ENCODE measurements at regions not wholly inside any gene's neighbourhood (a gene's known extent, or its start where the extent isn't known, plus 50 kb on each side); places are given as distances from the start of the nearest gene placed in this dataset.

DNA sequence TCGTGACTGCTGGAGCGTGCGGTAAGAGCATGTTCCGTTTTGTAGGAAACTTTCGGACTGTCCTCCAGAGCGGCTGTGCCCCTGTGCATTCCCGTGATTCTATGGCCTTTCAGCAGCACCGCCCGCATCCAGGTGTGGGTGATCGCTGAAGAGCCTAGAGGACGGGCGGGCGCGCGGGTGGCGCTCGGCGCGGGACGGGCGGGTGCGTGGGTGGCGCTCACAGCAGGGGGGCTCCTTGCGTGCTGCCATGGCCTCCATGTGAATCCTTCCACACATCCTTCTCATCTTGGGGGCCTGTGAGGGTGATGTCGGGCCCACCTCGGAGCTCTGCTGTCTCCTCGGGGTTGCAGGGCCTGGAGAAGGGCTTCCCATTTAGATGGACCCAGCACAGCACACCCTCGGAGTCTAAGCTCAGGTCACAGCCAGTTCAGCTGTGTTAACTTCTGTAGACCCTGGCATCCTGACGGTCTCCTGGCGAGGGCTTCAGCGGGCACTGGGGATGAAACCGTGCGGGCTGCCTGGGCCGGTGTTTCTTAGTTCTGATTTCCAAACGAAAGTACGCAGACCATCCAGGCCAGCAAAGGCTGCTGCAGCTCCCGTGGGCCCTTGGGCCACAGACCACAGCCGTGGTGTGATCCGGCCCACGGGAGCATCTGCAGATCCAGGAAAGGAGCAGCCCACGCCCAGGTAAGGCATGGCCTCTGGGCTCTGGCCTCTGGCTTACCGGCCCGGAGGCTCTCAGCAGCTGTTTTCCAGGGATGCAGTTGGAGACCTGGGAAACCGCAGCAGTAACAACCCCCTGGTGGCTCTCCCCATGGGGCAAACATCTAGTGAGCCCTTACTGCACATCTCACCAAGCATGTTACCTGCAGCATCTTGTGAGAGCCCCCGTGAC lies 339.4 kb downstream of the FOXL1 start:
- intact Hi-C loops (cut with DNase I): no loop called here
- no peak overlapping the region for H3K4me3 ChIP-seq (ENCODE audit: low read length)
- H3K9me3 ChIP-seq (ENCODE audit: control insufficient read depth, low read length): peaks cover 2% of the 10 kb centered on the region
- DNase-seq: no peak
- H3K4me1 ChIP-seq (ENCODE audit: control insufficient read depth, insufficient read depth, low read length): no peaks in the 10 kb centered on the region
- WGBS: 97% methylated on average over 45 of the region's 45 CpGs
- ATAC-seq: no peak
- no peak overlapping the region for H3K27ac ChIP-seq (ENCODE audit: low read length)
- no peaks in the 10 kb centered on the region for H3K27me3 ChIP-seq (ENCODE audit: control insufficient read depth, insufficient read depth)

DNA sequence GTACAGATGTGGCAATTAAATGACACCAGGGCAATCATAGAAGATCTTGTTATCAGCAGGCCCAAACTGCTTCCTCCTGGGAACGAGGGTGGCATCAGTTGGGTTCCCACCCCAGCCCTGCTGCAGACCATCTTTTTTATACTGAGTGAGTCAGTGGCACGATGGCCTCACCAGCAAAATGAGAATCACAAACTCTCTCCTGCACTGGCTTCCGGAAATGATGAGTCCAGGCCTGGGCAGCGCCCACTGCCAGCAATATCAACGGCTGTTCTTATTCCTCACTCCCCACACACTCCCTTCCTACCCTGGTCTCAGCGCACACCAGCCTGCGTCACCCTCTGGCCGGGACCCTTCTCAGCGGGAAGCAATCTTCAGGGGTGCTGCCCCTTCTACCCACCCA lies 340.3 kb downstream of the FOXL1 start:
- no peak overlapping the region for H3K27ac ChIP-seq (ENCODE audit: low read length)
- 91% methylated on average over 9 of the region's 9 CpGs for WGBS
- peaks cover 2% of the 10 kb centered on the region for H3K9me3 ChIP-seq (ENCODE audit: control insufficient read depth, low read length)
- no peaks in the 10 kb centered on the region for H3K4me1 ChIP-seq (ENCODE audit: control insufficient read depth, insufficient read depth, low read length)
- no peak overlapping the region for H3K4me3 ChIP-seq (ENCODE audit: low read length)
- ATAC-seq (no peak), DNase-seq (no peak)
- intact Hi-C loops (cut with DNase I): no loop called here
- H3K27me3 ChIP-seq (ENCODE audit: control insufficient read depth, insufficient read depth): no peaks in the 10 kb centered on the region

GRCh38 chr16:86919078-86919477 lies 340.7 kb downstream of the FOXL1 start:
- intact Hi-C loops (cut with DNase I): no loop called here
- DNase-seq (no peak), ATAC-seq (no peak)
- no peak overlapping the region for H3K27ac ChIP-seq (ENCODE audit: low read length)
- H3K4me3 ChIP-seq (ENCODE audit: low read length): no peak overlapping the region
- no peaks in the 10 kb centered on the region for H3K27me3 ChIP-seq (ENCODE audit: control insufficient read depth, insufficient read depth)
- WGBS: 79% methylated on average over 12 of the region's 12 CpGs
- H3K9me3 ChIP-seq (ENCODE audit: control insufficient read depth, low read length): peaks cover 2% of the 10 kb centered on the region
- no peaks in the 10 kb centered on the region for H3K4me1 ChIP-seq (ENCODE audit: control insufficient read depth, insufficient read depth, low read length)

- Histone ChIP-seq H3K27ac (ENCODE audit: low read length) (no peak overlapping the region), H3K9me3 (ENCODE audit: control insufficient read depth, low read length) (peaks cover 2% of the 10 kb centered on the region), H3K4me1 (ENCODE audit: control insufficient read depth, insufficient read depth, low read length) (no peaks in the 10 kb centered on the region), H3K27me3 (ENCODE audit: control insufficient read depth, insufficient read depth) (no peaks in the 10 kb centered on the region), H3K4me3 (ENCODE audit: low read length) (no peak overlapping the region)
- intact Hi-C loops (cut with DNase I): no loop called here
- no peak for ATAC-seq
- WGBS: 79% methylated on average over 28 of the region's 28 CpGs
- no peak for DNase-seq
These were observed 341.4 kb downstream of the FOXL1 start for GRCh38 chr16:86919578-86920305.

GRCh38 chr16:86921289-86921688 lies 342.9 kb downstream of the FOXL1 start:
- no peaks in the 10 kb centered on the region for H3K27me3 ChIP-seq (ENCODE audit: control insufficient read depth, insufficient read depth)
- no peak overlapping the region for H3K4me3 ChIP-seq (ENCODE audit: low read length)
- WGBS: 98% methylated on average over 4 of the region's 4 CpGs
- H3K27ac ChIP-seq (ENCODE audit: low read length): no peak overlapping the region
- intact Hi-C loops (cut with DNase I): no loop called here
- no peaks in the 10 kb centered on the region for H3K4me1 ChIP-seq (ENCODE audit: control insufficient read depth, insufficient read depth, low read length)
- DNase-seq (no peak), ATAC-seq (no peak)
- H3K9me3 ChIP-seq (ENCODE audit: control insufficient read depth, low read length): peaks cover 2% of the 10 kb centered on the region

GRCh38 chr16:86922311-86922710 lies 344.0 kb downstream of the FOXL1 start:
- intact Hi-C loops (cut with DNase I): no loop called here
- WGBS: 65% methylated on average over 7 of the region's 7 CpGs
- H3K4me3 ChIP-seq (ENCODE audit: low read length): no peak overlapping the region
- ATAC-seq (no peak), DNase-seq (no peak)
- H3K9me3 ChIP-seq (ENCODE audit: control insufficient read depth, low read length): peaks cover 2% of the 10 kb centered on the region
- no peak overlapping the region for H3K27ac ChIP-seq (ENCODE audit: low read length)
- H3K4me1 ChIP-seq (ENCODE audit: control insufficient read depth, insufficient read depth, low read length): no peaks in the 10 kb centered on the region
- no peaks in the 10 kb centered on the region for H3K27me3 ChIP-seq (ENCODE audit: control insufficient read depth, insufficient read depth)

- Histone ChIP-seq H3K4me1 (ENCODE audit: control insufficient read depth, insufficient read depth, low read length) (no peaks in the 10 kb centered on the region), H3K9me3 (ENCODE audit: control insufficient read depth, low read length) (peaks cover 2% of the 10 kb centered on the region), H3K27ac (ENCODE audit: low read length) (no peak overlapping the region), H3K27me3 (ENCODE audit: control insufficient read depth, insufficient read depth) (no peaks in the 10 kb centered on the region), H3K4me3 (ENCODE audit: low read length) (no peak overlapping the region)
- WGBS: 59% methylated on average over 4 of the region's 4 CpGs
- ATAC-seq (no peak), DNase-seq (no peak)
- intact Hi-C loops (cut with DNase I): no loop called here
These were observed 345.3 kb downstream of the FOXL1 start for GRCh38 chr16:86923656-86924055.

GRCh38 chr16:86924537-86924936 lies 346.2 kb downstream of the FOXL1 start:
- no peak for DNase-seq
- ATAC-seq: no peak
- Histone ChIP-seq H3K27ac (ENCODE audit: low read length) (no peak overlapping the region), H3K4me3 (ENCODE audit: low read length) (no peak overlapping the region), H3K27me3 (ENCODE audit: control insufficient read depth, insufficient read depth) (no peaks in the 10 kb centered on the region), H3K9me3 (ENCODE audit: control insufficient read depth, low read length) (peaks cover 2% of the 10 kb centered on the region), H3K4me1 (ENCODE audit: control insufficient read depth, insufficient read depth, low read length) (no peaks in the 10 kb centered on the region)
- WGBS: 94% methylated on average over 6 of the region's 6 CpGs
- intact Hi-C loops (cut with DNase I): no loop called here

DNA sequence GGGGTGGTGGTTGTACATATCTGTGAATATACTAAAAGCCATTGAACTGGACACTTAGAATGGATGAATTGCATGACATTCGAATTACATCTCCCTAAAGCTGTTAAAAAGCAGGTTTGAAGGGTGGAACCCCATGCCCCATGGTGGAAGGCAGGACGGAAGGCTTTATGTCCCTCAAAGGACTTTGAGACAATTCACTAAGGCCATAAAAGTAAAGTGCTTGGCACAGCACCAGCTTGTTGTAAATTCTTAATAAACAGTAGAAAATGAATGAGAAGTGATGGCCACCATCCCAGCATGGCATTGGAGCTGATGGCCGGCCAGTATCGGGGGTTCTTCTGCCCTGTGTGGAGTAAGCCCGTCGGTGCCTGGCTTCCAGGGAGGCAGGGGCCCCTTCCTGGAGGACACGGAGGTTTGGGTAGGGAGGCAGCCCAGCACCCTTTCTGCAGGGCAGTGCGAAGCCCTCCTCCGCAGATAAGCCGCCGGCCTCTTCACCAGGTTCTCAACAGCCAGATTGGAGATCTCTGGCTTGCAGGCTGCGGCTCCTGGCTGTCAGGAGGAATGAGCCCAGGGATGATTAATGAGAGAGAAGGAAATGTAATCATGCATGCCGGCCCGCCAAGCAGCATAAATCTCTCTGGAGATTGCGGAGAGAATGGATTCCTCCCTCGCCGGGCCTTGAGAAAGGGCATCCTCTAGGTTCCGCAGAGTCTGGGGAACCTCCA lies 346.9 kb downstream of the FOXL1 start:
- Histone ChIP-seq H3K27ac (ENCODE audit: low read length) (no peak overlapping the region), H3K9me3 (ENCODE audit: control insufficient read depth, low read length) (peaks cover 2% of the 10 kb centered on the region), H3K4me3 (ENCODE audit: low read length) (no peak overlapping the region), H3K4me1 (ENCODE audit: control insufficient read depth, insufficient read depth, low read length) (no peaks in the 10 kb centered on the region), H3K27me3 (ENCODE audit: control insufficient read depth, insufficient read depth) (no peaks in the 10 kb centered on the region)
- 59% methylated on average over 18 of the region's 18 CpGs for WGBS
- intact Hi-C loops (cut with DNase I): no loop called here
- DNase-seq: no peak
- no peak for ATAC-seq

GRCh38 chr16:86926181-86927094 lies 348.1 kb downstream of the FOXL1 start:
- ATAC-seq (no peak), DNase-seq (no peak)
- Histone ChIP-seq H3K4me3 (ENCODE audit: low read length) (no peak overlapping the region), H3K27me3 (ENCODE audit: control insufficient read depth, insufficient read depth) (no peaks in the 10 kb centered on the region), H3K4me1 (ENCODE audit: control insufficient read depth, insufficient read depth, low read length) (no peaks in the 10 kb centered on the region), H3K9me3 (ENCODE audit: control insufficient read depth, low read length) (peaks cover under 1% of the 10 kb centered on the region), H3K27ac (ENCODE audit: low read length) (no peak overlapping the region)
- WGBS: 87% methylated on average over 30 of the region's 30 CpGs
- intact Hi-C loops (cut with DNase I): no loop called here

All from right cardiac atrium (tissue), 5 donors.